SIG-M5 (cell line): ENCODE measurements at regions not wholly inside any gene's neighbourhood (a gene's known extent, or its start where the extent isn't known, plus 50 kb on each side); places are given as distances from the start of the nearest gene placed in this dataset.
"Not testable (repeated sequence)": the region's sequence is repeated elsewhere in the genome, so short reads cannot be mapped to it uniquely, and the experiment has no call there.

Experiments
- DNase-seq: peaks from one replicate; lab custom pipeline; 2025; lab: John Stamatoyannopoulos, UW

- not testable (repeated sequence) for DNase-seq
Observed at GRCh38 chr3:104266219-104266618, 1100.5 kb upstream of the ALCAM start.

GRCh38 chr3:104269771-104270170 is 1096.9 kb upstream of the ALCAM start:
- no peak for DNase-seq

GRCh38 chr3:104273046-104273649 is 1093.6 kb upstream of the ALCAM start:
- no peak for DNase-seq

- no peak for DNase-seq
Observed at GRCh38 chr3:104275199-104275598, 1091.5 kb upstream of the ALCAM start.

- DNase-seq = no peak
Observed at GRCh38 chr3:104279617-104280016, 1087.1 kb upstream of the ALCAM start.

- DNase-seq = no peak
Observed at GRCh38 chr3:104281713-104282112, 1085.0 kb upstream of the ALCAM start.

GRCh38 chr3:104286645-104287044 is 1080.1 kb upstream of the ALCAM start:
- no peak for DNase-seq

- no peak for DNase-seq
Observed at GRCh38 chr3:104291437-104291851, 1075.3 kb upstream of the ALCAM start.

GRCh38 chr3:104291878-104292277 is 1074.8 kb upstream of the ALCAM start:
- DNase-seq = no peak

- DNase-seq = no peak
Observed at GRCh38 chr3:104297617-104298016, 1069.1 kb upstream of the ALCAM start.

GRCh38 chr3:104298662-104299061 is 1068.0 kb upstream of the ALCAM start:
- no peak for DNase-seq

- DNase-seq = no peak
Observed at GRCh38 chr3:104316118-104316517, 1050.6 kb upstream of the ALCAM start.

GRCh38 chr3:104323226-104323625 is 1043.5 kb upstream of the ALCAM start:
- no peak for DNase-seq

GRCh38 chr3:104347291-104347690 is 1019.4 kb upstream of the ALCAM start:
- no peak for DNase-seq

- no peak for DNase-seq
Observed at GRCh38 chr3:104349836-104350235, 1016.9 kb upstream of the ALCAM start.

- no peak for DNase-seq
Observed at GRCh38 chr3:104353951-104354350, 1012.8 kb upstream of the ALCAM start.

- DNase-seq = no peak
Observed at GRCh38 chr3:104359546-104359945, 1007.2 kb upstream of the ALCAM start.

- no peak for DNase-seq
Observed at GRCh38 chr3:104360038-104360437, 1006.7 kb upstream of the ALCAM start.

GRCh38 chr3:104361748-104362147 is 1005.0 kb upstream of the ALCAM start:
- DNase-seq = not testable (repeated sequence)

GRCh38 chr3:104362319-104362718 is 1004.4 kb upstream of the ALCAM start:
- no peak for DNase-seq

- no peak for DNase-seq
Observed at GRCh38 chr3:104367000-104367399, 999.7 kb upstream of the ALCAM start.

- no peak for DNase-seq
Observed at GRCh38 chr3:104368760-104369159, 997.9 kb upstream of the ALCAM start.

GRCh38 chr3:104385421-104385820 is 981.3 kb upstream of the ALCAM start:
- no peak for DNase-seq

GRCh38 chr3:104388619-104389018 is 978.1 kb upstream of the ALCAM start:
- no peak for DNase-seq

GRCh38 chr3:104392327-104392726 is 974.4 kb upstream of the ALCAM start:
- DNase-seq = no peak
